Mucosa of descending colon (tissue), 3 donors: ENCODE measurements at regions not wholly inside any gene's neighbourhood (a gene's known extent, or its start where the extent isn't known, plus 50 kb on each side); places are given as distances from the start of the nearest gene placed in this dataset.

Source experiments
- ATAC-seq: fragments of 200-7000 bp; cut with Tn5 transposase; one replicate; pipeline ENCODE4 v1.9.1; 2020; ENCODE audit warnings: mild to moderate bottlenecking, moderate library complexity
- DNase-seq, 3 donors: peaks; one replicate each; pipeline ENCODE4 v3.0.0-alpha.2; 2020
- H3K36me3 ChIP-seq: fragments of 200-600 bp; one replicate; pipeline ENCODE4 v1.8.0; 2021; ENCODE audit warnings: low read depth, mild to moderate bottlenecking
- H3K4me1 ChIP-seq: fragments of 200-600 bp; one replicate; pipeline ENCODE4 v1.8.0; 2021; ENCODE audit warnings: low read depth, mild to moderate bottlenecking
- H3K4me3 ChIP-seq: fragments of 200-600 bp; one replicate; pipeline ENCODE4 v1.8.0; 2021; ENCODE audit warnings: mild to moderate bottlenecking
- H3K9me3 ChIP-seq: fragments of 200-600 bp; one replicate; pipeline ENCODE4 v1.8.0; 2021; ENCODE audit warnings: mild to moderate bottlenecking
- intact Hi-C, 2 donors: fragments of 100-400 bp; cut with DNase I in 1 of 2; cut with micrococcal nuclease in 1 of 2; formaldehyde crosslinking; loops; one replicate each; pipeline versions ENCODE4 v1.11.0 to v1.11.1; 2022; cut with DNase I, micrococcal nuclease
- TF ChIP-seq, protein P1 (sequence below): fragments of 200-600 bp; IDR thresholded peaks from one replicate; pipeline ENCODE4 v1.8.0; 2022; ENCODE audit warnings: antibody characterized with exemption, mild to moderate bottlenecking
- donor health status: DM: no; HTN: no; CAD: no; lungs with moderate emphysema.
- donor health status: DM: no; HTN: no; CAD: no.
- donor health status: DM: no; HTN: yes; CAD: no.

DNA sequence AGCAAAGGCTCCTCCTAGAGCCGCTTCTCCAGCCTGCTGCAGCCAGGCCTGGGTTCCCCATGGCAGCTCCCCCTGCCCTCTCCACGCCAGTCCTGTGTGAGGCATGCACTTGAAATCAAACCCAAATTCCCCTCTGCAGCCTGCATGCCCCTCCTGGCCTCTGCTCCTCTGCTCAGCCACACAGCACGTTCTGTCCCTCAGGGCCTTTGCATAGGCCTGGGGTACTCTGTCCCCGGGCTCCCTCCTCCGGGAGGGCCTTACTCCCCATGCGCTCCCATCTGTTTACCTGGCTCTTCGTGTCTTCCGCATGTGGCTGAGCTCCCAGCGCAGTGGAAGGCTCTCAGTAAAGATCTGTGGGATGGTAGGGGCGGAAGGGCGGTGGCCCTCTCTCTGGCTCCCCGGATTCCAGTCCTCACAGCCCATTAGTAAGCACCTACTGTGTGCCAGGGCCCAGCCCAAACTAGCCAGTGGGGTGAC, 203.5 kb upstream of the IER5L start:
- ATAC-seq (no peak), DNase-seq (no peak)
- peaks cover 11% of the 10 kb centered on the region for H3K4me1 ChIP-seq
- H3K9me3 ChIP-seq = no peaks in the 10 kb centered on the region
- intact Hi-C loops = no loop called here
- TF ChIP-seq, protein P1, sequence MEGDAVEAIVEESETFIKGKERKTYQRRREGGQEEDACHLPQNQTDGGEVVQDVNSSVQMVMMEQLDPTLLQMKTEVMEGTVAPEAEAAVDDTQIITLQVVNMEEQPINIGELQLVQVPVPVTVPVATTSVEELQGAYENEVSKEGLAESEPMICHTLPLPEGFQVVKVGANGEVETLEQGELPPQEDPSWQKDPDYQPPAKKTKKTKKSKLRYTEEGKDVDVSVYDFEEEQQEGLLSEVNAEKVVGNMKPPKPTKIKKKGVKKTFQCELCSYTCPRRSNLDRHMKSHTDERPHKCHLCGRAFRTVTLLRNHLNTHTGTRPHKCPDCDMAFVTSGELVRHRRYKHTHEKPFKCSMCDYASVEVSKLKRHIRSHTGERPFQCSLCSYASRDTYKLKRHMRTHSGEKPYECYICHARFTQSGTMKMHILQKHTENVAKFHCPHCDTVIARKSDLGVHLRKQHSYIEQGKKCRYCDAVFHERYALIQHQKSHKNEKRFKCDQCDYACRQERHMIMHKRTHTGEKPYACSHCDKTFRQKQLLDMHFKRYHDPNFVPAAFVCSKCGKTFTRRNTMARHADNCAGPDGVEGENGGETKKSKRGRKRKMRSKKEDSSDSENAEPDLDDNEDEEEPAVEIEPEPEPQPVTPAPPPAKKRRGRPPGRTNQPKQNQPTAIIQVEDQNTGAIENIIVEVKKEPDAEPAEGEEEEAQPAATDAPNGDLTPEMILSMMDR = no peak
- H3K4me3 ChIP-seq = no peak overlapping the region
- H3K36me3 ChIP-seq = no peaks in the 10 kb centered on the region

- Histone ChIP-seq H3K4me1 (peaks cover 11% of the 10 kb centered on the region), H3K9me3 (no peaks in the 10 kb centered on the region), H3K36me3 (no peaks in the 10 kb centered on the region), H3K4me3 (no peak overlapping the region)
- DNase-seq = no peak
- intact Hi-C loops = no loop called here
- no peak for ATAC-seq
- TF ChIP-seq, protein P1 = no peak
These were observed 202.9 kb upstream of the IER5L start for GRCh38 chr9:129380961-129381401.

DNA sequence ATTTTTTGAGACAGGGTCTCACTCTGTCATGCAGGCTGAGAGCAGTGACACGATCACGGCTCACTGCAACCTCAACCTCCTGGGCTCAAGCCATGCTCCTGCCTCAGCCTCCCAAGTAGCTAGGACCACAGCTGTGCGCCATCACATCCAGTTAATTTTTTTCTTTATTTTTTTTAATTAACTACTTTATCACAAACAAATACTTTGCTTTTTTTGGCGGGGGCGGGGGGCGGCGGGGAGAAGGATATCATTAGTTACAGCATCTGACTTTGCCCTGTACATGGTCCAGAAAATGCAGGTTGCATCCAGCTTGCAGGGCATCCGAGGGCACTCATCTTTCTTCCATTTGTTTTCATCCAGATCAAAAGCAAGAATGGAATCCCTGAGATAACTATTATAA, 201.8 kb upstream of the IER5L start:
- H3K4me3 ChIP-seq = no peak overlapping the region
- intact Hi-C loops = no loop called here
- DNase-seq (no peak), ATAC-seq (no peak)
- H3K4me1 ChIP-seq = peaks cover 11% of the 10 kb centered on the region
- TF ChIP-seq, protein P1 = no peak
- H3K9me3 ChIP-seq = no peaks in the 10 kb centered on the region
- H3K36me3 ChIP-seq = no peaks in the 10 kb centered on the region

DNA sequence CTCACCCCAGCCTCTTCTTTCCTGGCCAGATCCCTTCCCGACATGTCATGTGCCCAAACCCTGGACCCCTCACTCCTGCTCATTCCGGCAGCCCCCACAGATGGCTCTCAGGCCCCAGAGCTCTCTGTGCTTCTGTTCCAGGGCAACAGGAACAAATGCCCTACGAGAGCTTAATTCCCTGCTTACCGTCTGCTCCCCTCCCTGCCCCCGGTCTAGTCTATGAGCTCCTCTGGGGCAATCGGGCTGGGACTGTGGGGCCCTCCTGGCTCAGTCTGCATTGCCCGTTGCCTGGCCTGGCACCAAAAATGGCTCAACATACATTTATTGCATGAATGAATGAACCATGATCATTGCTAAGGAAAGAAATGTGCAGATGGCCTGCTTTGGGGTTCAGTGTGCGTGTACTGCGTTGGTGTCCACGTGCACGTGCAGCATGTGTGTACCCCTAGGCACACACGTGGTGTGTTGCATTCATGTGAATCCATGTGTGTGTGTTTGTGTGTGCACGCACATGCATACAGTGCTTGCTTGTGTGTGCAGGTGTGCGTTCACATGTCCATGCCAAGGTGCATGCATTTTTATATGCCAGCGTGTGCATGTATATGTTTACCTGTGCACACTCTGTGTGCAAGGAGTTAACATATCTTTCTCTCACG, 201.2 kb upstream of the IER5L start:
- H3K4me1 ChIP-seq = peaks cover 11% of the 10 kb centered on the region
- TF ChIP-seq, protein P1 = no peak
- H3K36me3 ChIP-seq = no peaks in the 10 kb centered on the region
- intact Hi-C loops = no loop called here
- no peak for DNase-seq
- ATAC-seq = no peak
- no peaks in the 10 kb centered on the region for H3K9me3 ChIP-seq
- H3K4me3 ChIP-seq = no peak overlapping the region

DNA sequence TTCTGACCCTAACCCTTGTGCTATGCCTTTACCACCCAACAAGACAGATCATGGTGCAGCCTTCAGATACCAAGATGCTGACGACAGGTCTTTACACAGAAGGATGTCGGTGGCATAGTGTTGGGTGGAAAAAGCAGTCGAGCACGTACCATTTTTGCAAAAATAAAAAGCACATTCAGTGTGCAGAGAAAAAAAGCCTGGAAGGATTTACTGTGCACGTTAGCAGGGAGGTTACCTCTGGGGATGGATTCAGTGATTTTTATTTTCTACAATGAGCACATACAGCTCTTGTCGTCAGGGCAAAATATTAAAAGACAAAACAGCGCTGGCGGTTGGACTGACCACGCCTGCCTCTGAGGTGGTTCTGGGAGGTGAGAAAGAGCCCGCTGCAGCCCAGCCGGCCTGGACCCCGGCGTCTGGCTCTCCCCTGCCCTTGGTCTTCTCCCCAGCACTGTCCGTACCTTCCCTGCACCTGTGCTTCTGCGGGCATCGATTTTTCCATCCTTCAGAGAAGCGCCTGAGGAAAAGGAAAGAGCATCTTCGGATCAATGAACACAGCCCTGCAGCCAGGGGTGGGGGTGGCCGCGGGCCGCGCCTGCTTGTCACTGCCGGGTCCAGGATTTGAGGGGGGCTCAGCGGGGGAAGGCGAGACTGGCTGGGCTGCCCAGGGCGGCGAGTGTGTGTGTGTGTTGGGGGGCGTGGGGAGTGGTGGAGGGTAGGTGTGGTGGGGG, 200.0 kb upstream of the IER5L start:
- ATAC-seq = no peak

More for the DNA sequence above, 200.0 kb upstream of the IER5L start:
- Histone ChIP-seq H3K9me3 (no peaks in the 10 kb centered on the region), H3K4me1 (peaks cover 8% of the 10 kb centered on the region), H3K36me3 (no peaks in the 10 kb centered on the region), H3K4me3 (no peak overlapping the region)
- no peak for DNase-seq
- intact Hi-C loops = no loop called here
- TF ChIP-seq, protein P1 = no peak
